Activated T-helper 2 cell treated with anti-CD3 and anti-CD28 coated beads, Interferon-gamma antibody, Interleukin-2, Interleukin-4, amounts not matched to agents 10 μg/mL and 5 μg/mL and 100 μg/mL, durations not matched to agents 14 hours and 24 hours and 36 hours (primary cell): ENCODE measurements at regions not wholly inside any gene's neighbourhood (a gene's known extent, or its start where the extent isn't known, plus 50 kb on each side); places are given as distances from the start of the nearest gene placed in this dataset.

Experiments
- DNase-seq: peaks from one replicate; pipeline ENCODE4 v3.0.0; 2021; ENCODE audit warnings: low spot score
- H3K27ac Mint-ChIP-seq: one replicate; pipeline ENCODE4 v1.8.0; 2021; ENCODE audit warnings: mixed read lengths
- H3K27me3 Mint-ChIP-seq: one replicate; pipeline ENCODE4 v1.8.0; 2021; ENCODE audit warnings: low read depth, mixed read lengths
- H3K36me3 Mint-ChIP-seq: one replicate; pipeline ENCODE4 v1.8.0; 2021; ENCODE audit warnings: low read depth, mixed read lengths
- H3K4me1 Mint-ChIP-seq: one replicate; pipeline ENCODE4 v1.8.0; 2021; ENCODE audit warnings: low read depth, mixed read lengths
- H3K4me3 Mint-ChIP-seq: one replicate; pipeline ENCODE4 v1.8.0; 2021; ENCODE audit warnings: low read depth, mild to moderate bottlenecking, moderate library complexity, mixed read lengths
- H3K9me3 Mint-ChIP-seq: one replicate; pipeline ENCODE4 v1.8.0; 2021; ENCODE audit warnings: mixed read lengths
- intact Hi-C: fragments of 100-400 bp; cut with micrococcal nuclease; formaldehyde crosslinking; loops from one replicate; pipeline ENCODE4 v1.15.1; 2023

GRCh38 chr9:89757776-89758528 lies 153.1 kb downstream of the GADD45G start:
- no peaks in the 10 kb centered on the region for H3K36me3 Mint-ChIP-seq
- no peaks in the 10 kb centered on the region for H3K27me3 Mint-ChIP-seq
- DNase-seq, result no peak
- peaks cover 9% of the 10 kb centered on the region for H3K4me1 Mint-ChIP-seq
- H3K27ac Mint-ChIP-seq, result no peak overlapping the region
- intact Hi-C loops, result no loop called here
- H3K9me3 Mint-ChIP-seq, result no peaks in the 10 kb centered on the region
- H3K4me3 Mint-ChIP-seq, result no peak overlapping the region

- Mint-ChIP-seq H3K36me3 (no peaks in the 10 kb centered on the region), H3K9me3 (no peaks in the 10 kb centered on the region), H3K27me3 (peaks cover 3% of the 10 kb centered on the region), H3K4me3 (no peak overlapping the region), H3K4me1 (peaks cover 7% of the 10 kb centered on the region), H3K27ac (no peak overlapping the region)
- DNase-seq, result no peak
- intact Hi-C loops, result no loop called here
Measured at GRCh38 chr9:89759572-89759971, 154.8 kb downstream of the GADD45G start.

GRCh38 chr9:89760123-89760522 lies 155.3 kb downstream of the GADD45G start:
- Mint-ChIP-seq H3K4me3 (no peak overlapping the region), H3K36me3 (no peaks in the 10 kb centered on the region), H3K27me3 (peaks cover 3% of the 10 kb centered on the region), H3K9me3 (no peaks in the 10 kb centered on the region), H3K27ac (no peak overlapping the region), H3K4me1 (peaks cover 7% of the 10 kb centered on the region)
- DNase-seq, result no peak
- intact Hi-C loops, result no loop called here

- no peak overlapping the region for H3K4me3 Mint-ChIP-seq
- no peak for DNase-seq
- peaks cover 4% of the 10 kb centered on the region for H3K4me1 Mint-ChIP-seq
- H3K36me3 Mint-ChIP-seq, result no peaks in the 10 kb centered on the region
- no peaks in the 10 kb centered on the region for H3K9me3 Mint-ChIP-seq
- intact Hi-C loops, result no loop called here
- H3K27me3 Mint-ChIP-seq, result peaks cover 7% of the 10 kb centered on the region
- H3K27ac Mint-ChIP-seq, result no peak overlapping the region
Measured at GRCh38 chr9:89764217-89764616, 159.4 kb downstream of the GADD45G start.

GRCh38 chr9:89765211-89765946 lies 160.6 kb downstream of the GADD45G start:
- no peak overlapping the region for H3K4me3 Mint-ChIP-seq
- no peak for DNase-seq
- no peaks in the 10 kb centered on the region for H3K9me3 Mint-ChIP-seq
- intact Hi-C loops, result no loop called here
- H3K27me3 Mint-ChIP-seq, result peaks cover 7% of the 10 kb centered on the region
- H3K36me3 Mint-ChIP-seq, result no peaks in the 10 kb centered on the region
- no peak overlapping the region for H3K27ac Mint-ChIP-seq
- H3K4me1 Mint-ChIP-seq, result peaks cover 8% of the 10 kb centered on the region

GRCh38 chr9:89766991-89767390 lies 162.2 kb downstream of the GADD45G start:
- Mint-ChIP-seq H3K36me3 (no peaks in the 10 kb centered on the region), H3K9me3 (no peaks in the 10 kb centered on the region), H3K4me1 (peaks cover 14% of the 10 kb centered on the region), H3K27me3 (peaks cover 7% of the 10 kb centered on the region), H3K27ac (no peak overlapping the region), H3K4me3 (no peak overlapping the region)
- no peak for DNase-seq
- intact Hi-C loops, result no loop called here

- H3K27me3 Mint-ChIP-seq, result peaks cover 7% of the 10 kb centered on the region
- H3K4me3 Mint-ChIP-seq, result no peak overlapping the region
- H3K27ac Mint-ChIP-seq, result no peak overlapping the region
- peaks cover 14% of the 10 kb centered on the region for H3K4me1 Mint-ChIP-seq
- H3K9me3 Mint-ChIP-seq, result no peaks in the 10 kb centered on the region
- intact Hi-C loops, result no loop called here
- DNase-seq, result no peak
- no peaks in the 10 kb centered on the region for H3K36me3 Mint-ChIP-seq
Measured at GRCh38 chr9:89768051-89768450, 163.2 kb downstream of the GADD45G start.

- intact Hi-C loops, result no loop called here
- H3K4me3 Mint-ChIP-seq, result no peak overlapping the region
- H3K9me3 Mint-ChIP-seq, result no peaks in the 10 kb centered on the region
- H3K27me3 Mint-ChIP-seq, result peaks cover 7% of the 10 kb centered on the region
- no peak overlapping the region for H3K27ac Mint-ChIP-seq
- H3K4me1 Mint-ChIP-seq, result peaks cover 17% of the 10 kb centered on the region
- no peaks in the 10 kb centered on the region for H3K36me3 Mint-ChIP-seq
- DNase-seq, result no peak
Measured at GRCh38 chr9:89768650-89769071, 163.8 kb downstream of the GADD45G start.

- Mint-ChIP-seq H3K27ac (no peak overlapping the region), H3K9me3 (no peaks in the 10 kb centered on the region), H3K27me3 (peaks cover 4% of the 10 kb centered on the region), H3K36me3 (no peaks in the 10 kb centered on the region), H3K4me1 (peaks cover 17% of the 10 kb centered on the region), H3K4me3 (no peak overlapping the region)
- intact Hi-C loops, result no loop called here
- no peak for DNase-seq
Measured at GRCh38 chr9:89770531-89771174, 165.8 kb downstream of the GADD45G start.

- H3K27me3 Mint-ChIP-seq, result peaks cover 8% of the 10 kb centered on the region
- no peak overlapping the region for H3K4me3 Mint-ChIP-seq
- no peaks in the 10 kb centered on the region for H3K9me3 Mint-ChIP-seq
- H3K27ac Mint-ChIP-seq, result no peak overlapping the region
- DNase-seq, result no peak
- H3K4me1 Mint-ChIP-seq, result peaks cover 17% of the 10 kb centered on the region
- no peaks in the 10 kb centered on the region for H3K36me3 Mint-ChIP-seq
- intact Hi-C loops, result no loop called here
Measured at GRCh38 chr9:89771205-89771604, 166.4 kb downstream of the GADD45G start.

- Mint-ChIP-seq H3K27ac (no peak overlapping the region), H3K9me3 (no peaks in the 10 kb centered on the region), H3K4me1 (peaks cover 14% of the 10 kb centered on the region), H3K36me3 (no peaks in the 10 kb centered on the region), H3K27me3 (peaks cover 8% of the 10 kb centered on the region), H3K4me3 (no peak overlapping the region)
- intact Hi-C loops, result no loop called here
- no peak for DNase-seq
Measured at GRCh38 chr9:89773170-89773569, 168.4 kb downstream of the GADD45G start.

GRCh38 chr9:89774858-89775370 lies 170.1 kb downstream of the GADD45G start:
- intact Hi-C loops, result no loop called here
- no peak for DNase-seq
- Mint-ChIP-seq H3K27me3 (peaks cover 18% of the 10 kb centered on the region), H3K4me1 (peaks cover 13% of the 10 kb centered on the region), H3K9me3 (no peaks in the 10 kb centered on the region), H3K27ac (no peak overlapping the region), H3K4me3 (no peak overlapping the region), H3K36me3 (no peaks in the 10 kb centered on the region)

- H3K36me3 Mint-ChIP-seq, result no peaks in the 10 kb centered on the region
- H3K4me1 Mint-ChIP-seq, result peaks cover 6% of the 10 kb centered on the region
- H3K27ac Mint-ChIP-seq, result no peak overlapping the region
- DNase-seq, result no peak
- H3K27me3 Mint-ChIP-seq, result peaks cover 18% of the 10 kb centered on the region
- no peaks in the 10 kb centered on the region for H3K9me3 Mint-ChIP-seq
- no peak overlapping the region for H3K4me3 Mint-ChIP-seq
- intact Hi-C loops, result no loop called here
Measured at GRCh38 chr9:89775641-89776040, 170.8 kb downstream of the GADD45G start.
